SH-SY5Y (cell line): ENCODE measurements at regions not wholly inside any gene's neighbourhood (a gene's known extent, or its start where the extent isn't known, plus 50 kb on each side); places are given as distances from the start of the nearest gene placed in this dataset.

Experiments used
- GATA2 ChIP-seq: IDR thresholded peaks from 2 replicates; pipeline ENCODE4 v1.6.1; 2011; ENCODE audit warnings: mild to moderate bottlenecking, low read depth, low read length
- GATA3 ChIP-seq: IDR thresholded peaks from 2 replicates; pipeline ENCODE4 v1.6.1; 2011; ENCODE audit warnings: low read depth, mild to moderate bottlenecking, low read length, moderate library complexity

- TF ChIP-seq GATA3: no peak
- no peak for TF ChIP-seq GATA2
Measured at GRCh38 chr3:165984589-165984988, 147.4 kb upstream of the BCHE start.

- TF ChIP-seq GATA2 (no peak), GATA3 (no peak)
Measured at GRCh38 chr3:165983284-165983683, 146.1 kb upstream of the BCHE start.

GRCh38 chr3:165981318-165981717, 144.1 kb upstream of the BCHE start:
- TF ChIP-seq GATA2: no peak
- no peak for TF ChIP-seq GATA3

GRCh38 chr3:165954171-165954570, 116.9 kb upstream of the BCHE start:
- TF ChIP-seq GATA2 (no peak), GATA3 (no peak)

GRCh38 chr3:165946360-165946759, 109.1 kb upstream of the BCHE start:
- TF ChIP-seq GATA3 (no peak), GATA2 (no peak)

GRCh38 chr3:165938986-165939540, 101.8 kb upstream of the BCHE start:
- TF ChIP-seq GATA2 (no peak), GATA3 (no peak)

GRCh38 chr3:165920984-165921383, 83.8 kb upstream of the BCHE start:
- TF ChIP-seq GATA3 (no peak), GATA2 (no peak)

GRCh38 chr3:165919284-165919683, 82.1 kb upstream of the BCHE start:
- TF ChIP-seq GATA3 (no peak), GATA2 (no peak)

GRCh38 chr3:165918657-165918979, 81.4 kb upstream of the BCHE start:
- TF ChIP-seq GATA3 (no peak), GATA2 (no peak)

- no peak for TF ChIP-seq GATA3
- no peak for TF ChIP-seq GATA2
Measured at GRCh38 chr3:165903885-165904630, 66.8 kb upstream of the BCHE start.

- TF ChIP-seq GATA3: no peak
- TF ChIP-seq GATA2: no peak
Measured at GRCh38 chr3:165899066-165899465, 61.8 kb upstream of the BCHE start.

- no peak for TF ChIP-seq GATA2
- no peak for TF ChIP-seq GATA3
Measured at GRCh38 chr3:165897137-165897536, 59.9 kb upstream of the BCHE start.

GRCh38 chr3:165895919-165896318, 58.7 kb upstream of the BCHE start:
- TF ChIP-seq GATA2: no peak

- TF ChIP-seq GATA2: no peak
- TF ChIP-seq GATA3: no peak
Measured at GRCh38 chr3:165892565-165892964, 55.3 kb upstream of the BCHE start.
